ENCODE measurements at regions not wholly inside any gene's neighbourhood (a gene's known extent, or its start where the extent isn't known, plus 50 kb on each side); places are given as distances from the start of the nearest gene placed in this dataset.

- peak; percentile 8 to 11 for DNase-seq (ENCODE audit: low read depth in 2 of 2)
Observed at GRCh38 chr2:238635647-238636051, 208.9 kb downstream of the ASB1 start.

- peak; percentile 79 to 81 for DNase-seq (ENCODE audit: low read depth in 2 of 2)
Observed at GRCh38 chr2:238636269-238637073, 209.7 kb downstream of the ASB1 start.

GRCh38 chr2:238638100-238638981, 209.5 kb upstream of the TWIST2 start:
- DNase-seq (ENCODE audit: low read depth in 2 of 2): no peak

GRCh38 chr2:238638982-238639628, 208.8 kb upstream of the TWIST2 start:
- no peak for DNase-seq (ENCODE audit: low read depth in 2 of 2)

GRCh38 chr2:238640486-238640885, 207.4 kb upstream of the TWIST2 start:
- DNase-seq (ENCODE audit: low read depth in 2 of 2): no peak

- DNase-seq (ENCODE audit: low read depth in 2 of 2): no peak
Observed at GRCh38 chr2:238642973-238643372, 204.9 kb upstream of the TWIST2 start.

- DNase-seq (ENCODE audit: low read depth in 2 of 2): no peak
Observed at GRCh38 chr2:238643400-238643907, 204.4 kb upstream of the TWIST2 start.

- peak; percentile 74 to 82 for DNase-seq (ENCODE audit: low read depth in 2 of 2)
Observed at GRCh38 chr2:238644095-238645081, 203.5 kb upstream of the TWIST2 start.

- no peak for DNase-seq (ENCODE audit: low read depth in 2 of 2)
Observed at GRCh38 chr2:238645095-238645494, 202.8 kb upstream of the TWIST2 start.

GRCh38 chr2:238645716-238646115, 202.2 kb upstream of the TWIST2 start:
- DNase-seq (ENCODE audit: low read depth in 2 of 2): no peak

- no peak for DNase-seq (ENCODE audit: low read depth in 2 of 2)
Observed at GRCh38 chr2:238646281-238646680, 201.6 kb upstream of the TWIST2 start.

GRCh38 chr2:238646803-238647202, 201.1 kb upstream of the TWIST2 start:
- no peak for DNase-seq (ENCODE audit: low read depth in 2 of 2)

- DNase-seq (ENCODE audit: low read depth in 2 of 2): no peak
Observed at GRCh38 chr2:238649123-238649522, 198.8 kb upstream of the TWIST2 start.

- DNase-seq (ENCODE audit: low read depth in 2 of 2): no peak
Observed at GRCh38 chr2:238649936-238650518, 197.9 kb upstream of the TWIST2 start.

- no peak for DNase-seq (ENCODE audit: low read depth in 2 of 2)
Observed at GRCh38 chr2:238650536-238650935, 197.3 kb upstream of the TWIST2 start.

- no peak for DNase-seq (ENCODE audit: low read depth in 2 of 2)
Observed at GRCh38 chr2:238651306-238652052, 196.4 kb upstream of the TWIST2 start.

GRCh38 chr2:238652053-238652770, 195.7 kb upstream of the TWIST2 start:
- no peak for DNase-seq (ENCODE audit: low read depth in 2 of 2)

- no peak for DNase-seq (ENCODE audit: low read depth in 2 of 2)
Observed at GRCh38 chr2:238652771-238653157, 195.1 kb upstream of the TWIST2 start.

All from fibroblast of skin of left quadriceps (primary cell).